ENCODE measurements at regions not wholly inside any gene's neighbourhood (a gene's known extent, or its start where the extent isn't known, plus 50 kb on each side); places are given as distances from the start of the nearest gene placed in this dataset.

DNA sequence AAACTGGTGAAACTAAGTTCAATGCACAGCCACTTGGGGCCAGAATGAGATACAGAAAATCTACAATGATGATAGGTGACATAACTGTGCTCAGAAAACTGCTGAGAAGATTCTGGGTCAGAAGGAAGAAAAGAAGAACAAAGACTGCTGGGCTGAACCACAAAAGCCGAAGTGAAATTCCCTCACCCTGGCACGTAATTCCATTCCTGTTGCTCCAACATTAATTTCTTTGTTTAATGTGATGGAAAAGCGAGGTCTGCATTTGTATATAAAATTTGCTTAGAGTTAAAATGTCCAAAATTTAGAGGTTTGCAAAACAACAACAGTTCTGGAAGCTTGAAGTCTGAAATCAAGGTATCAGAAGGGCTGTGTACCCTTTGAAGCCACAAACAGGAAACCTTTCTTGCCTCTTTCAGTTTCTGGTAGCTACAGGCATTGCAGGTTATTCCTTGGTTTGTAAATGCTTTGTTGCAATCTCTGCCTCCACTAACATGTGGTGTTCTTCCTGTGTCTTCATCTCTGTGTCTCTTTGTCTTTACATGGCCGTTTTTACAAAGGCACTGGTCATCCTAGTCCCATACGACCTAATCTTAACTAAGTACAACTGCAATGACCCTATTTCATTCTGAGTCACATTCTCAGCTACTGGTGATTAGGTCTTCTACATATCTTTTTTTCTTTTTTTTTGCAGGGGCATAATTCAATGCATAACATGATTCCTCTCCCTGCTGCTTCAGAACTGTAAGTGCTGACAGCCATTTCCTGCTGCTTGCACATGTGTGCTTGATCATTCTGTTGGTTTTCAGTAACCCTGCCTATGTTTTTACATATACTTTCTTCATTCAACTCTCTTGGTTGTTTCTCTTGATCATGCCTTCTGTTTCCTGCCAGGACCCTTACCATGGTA is 603.0 kb upstream of the CDH8 start:
- CTCF ChIA-PET, result no interaction called here
- Mint-ChIP-seq H3K9me3 (ENCODE audit: low read depth) (peaks cover 21% of the 10 kb centered on the region), H3K36me3 (no peaks in the 10 kb centered on the region), H3K4me3 (no peak overlapping the region), H3K27ac (no peak overlapping the region), H3K27me3 (no peaks in the 10 kb centered on the region), H3K4me1 (no peaks in the 10 kb centered on the region)
- ATAC-seq, result no peak
- DNase-seq, result no peak

DNA sequence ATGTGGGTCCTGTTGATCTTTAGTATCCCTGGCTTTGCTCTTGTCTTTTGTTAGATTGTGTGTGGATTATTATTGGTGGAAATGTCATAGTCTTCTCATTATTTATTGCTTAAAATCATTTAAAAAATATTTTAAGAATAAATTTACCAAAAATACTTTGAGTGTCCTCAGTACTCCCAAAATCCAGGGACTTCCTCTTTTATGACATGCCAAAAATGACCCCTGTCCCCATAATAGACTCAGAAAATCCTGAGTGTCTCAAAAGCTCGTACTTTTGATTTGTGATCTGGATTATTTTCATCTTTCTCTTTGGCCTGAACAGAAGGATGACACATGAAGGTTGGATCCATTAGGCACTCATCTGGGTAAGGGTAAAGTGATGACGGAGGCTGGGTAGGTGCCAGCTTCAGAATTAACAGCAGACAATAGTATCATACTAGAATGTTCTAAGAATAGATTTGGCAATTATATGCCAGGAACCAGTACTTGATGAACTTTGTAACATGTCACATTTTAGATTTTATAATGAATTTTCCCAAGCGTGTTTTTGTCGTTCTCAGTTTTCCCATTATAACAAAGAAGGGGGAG is 602.2 kb upstream of the CDH8 start:
- no peak for DNase-seq
- Mint-ChIP-seq H3K27ac (no peak overlapping the region), H3K4me3 (no peak overlapping the region), H3K9me3 (ENCODE audit: low read depth) (peaks cover 22% of the 10 kb centered on the region), H3K27me3 (no peaks in the 10 kb centered on the region), H3K4me1 (no peaks in the 10 kb centered on the region), H3K36me3 (no peaks in the 10 kb centered on the region)
- no peak for ATAC-seq
- CTCF ChIA-PET, result no interaction called here

DNA sequence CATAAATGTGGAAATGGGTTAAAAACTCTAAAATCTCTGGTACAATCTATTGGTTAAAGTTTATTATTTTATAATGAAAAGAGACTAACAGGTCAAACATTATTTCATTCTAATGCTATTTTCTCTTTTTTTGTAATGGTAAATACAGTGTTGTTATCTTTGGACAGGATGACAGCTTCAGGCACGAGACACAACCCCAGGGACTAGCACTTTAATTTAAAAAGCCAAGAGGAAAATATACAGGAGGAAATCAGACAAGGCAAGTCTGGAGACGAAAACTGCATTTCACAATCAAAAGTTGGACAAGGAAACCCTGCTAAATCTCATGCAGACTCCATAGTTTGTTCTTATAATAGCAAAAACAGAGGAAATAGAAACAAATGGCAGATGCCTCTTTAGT is 589.1 kb upstream of the CDH8 start:
- no peaks in the 10 kb centered on the region for H3K36me3 Mint-ChIP-seq
- H3K4me1 Mint-ChIP-seq, result no peaks in the 10 kb centered on the region
- no peak for ATAC-seq
- no peak overlapping the region for H3K27ac Mint-ChIP-seq
- H3K9me3 Mint-ChIP-seq (ENCODE audit: low read depth), result peaks cover 5% of the 10 kb centered on the region
- no peak for DNase-seq
- no peaks in the 10 kb centered on the region for H3K27me3 Mint-ChIP-seq
- no peak overlapping the region for H3K4me3 Mint-ChIP-seq
- CTCF ChIA-PET, result no interaction called here

DNA sequence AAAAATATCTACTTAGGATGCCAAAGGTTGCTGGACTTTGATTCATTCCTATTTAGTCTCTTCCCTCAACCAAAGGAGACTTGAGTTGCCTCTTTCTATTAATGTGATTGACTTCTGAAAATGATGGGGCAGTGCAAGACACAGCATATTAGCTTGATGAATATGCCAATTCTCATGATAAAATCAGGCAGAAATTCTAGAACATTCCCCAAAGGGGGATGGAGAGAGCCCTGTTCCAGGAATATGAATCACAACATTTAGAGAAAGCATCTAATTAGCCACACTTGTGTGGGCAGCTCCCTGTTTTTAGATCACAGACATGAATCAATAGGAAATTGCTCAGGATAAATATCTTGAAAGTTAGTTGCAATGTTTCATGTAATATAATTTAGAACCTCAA is 584.0 kb upstream of the CDH8 start:
- Mint-ChIP-seq H3K27me3 (no peaks in the 10 kb centered on the region), H3K4me1 (no peaks in the 10 kb centered on the region), H3K36me3 (no peaks in the 10 kb centered on the region), H3K27ac (no peak overlapping the region), H3K9me3 (ENCODE audit: low read depth) (peaks cover 5% of the 10 kb centered on the region), H3K4me3 (no peak overlapping the region)
- DNase-seq, result no peak
- no peak for ATAC-seq
- CTCF ChIA-PET, result no interaction called here

DNA sequence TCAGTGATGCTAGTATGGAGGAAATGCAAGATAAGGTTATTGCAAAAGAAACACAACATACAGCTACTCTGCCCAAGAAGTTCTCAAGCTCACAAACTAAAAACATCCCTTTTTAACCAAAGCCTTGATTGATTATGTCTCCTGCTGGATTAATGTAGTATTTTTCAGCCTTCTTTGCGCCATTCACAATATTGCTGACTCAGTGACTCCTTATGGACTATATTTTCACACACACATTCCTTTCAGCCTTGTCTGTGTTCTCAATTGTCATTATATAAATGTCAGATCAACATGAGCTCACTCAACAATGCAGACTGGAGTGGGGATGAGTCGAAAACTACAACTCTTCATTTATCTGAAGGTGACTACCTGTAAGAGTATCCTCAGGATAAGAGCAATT is 579.3 kb upstream of the CDH8 start:
- no peak overlapping the region for H3K4me3 Mint-ChIP-seq
- H3K27ac Mint-ChIP-seq, result no peak overlapping the region
- no peak for ATAC-seq
- CTCF ChIA-PET, result no interaction called here
- H3K27me3 Mint-ChIP-seq, result no peaks in the 10 kb centered on the region
- H3K9me3 Mint-ChIP-seq (ENCODE audit: low read depth), result peaks cover 13% of the 10 kb centered on the region
- no peak for DNase-seq
- H3K36me3 Mint-ChIP-seq, result no peaks in the 10 kb centered on the region
- no peaks in the 10 kb centered on the region for H3K4me1 Mint-ChIP-seq

DNA sequence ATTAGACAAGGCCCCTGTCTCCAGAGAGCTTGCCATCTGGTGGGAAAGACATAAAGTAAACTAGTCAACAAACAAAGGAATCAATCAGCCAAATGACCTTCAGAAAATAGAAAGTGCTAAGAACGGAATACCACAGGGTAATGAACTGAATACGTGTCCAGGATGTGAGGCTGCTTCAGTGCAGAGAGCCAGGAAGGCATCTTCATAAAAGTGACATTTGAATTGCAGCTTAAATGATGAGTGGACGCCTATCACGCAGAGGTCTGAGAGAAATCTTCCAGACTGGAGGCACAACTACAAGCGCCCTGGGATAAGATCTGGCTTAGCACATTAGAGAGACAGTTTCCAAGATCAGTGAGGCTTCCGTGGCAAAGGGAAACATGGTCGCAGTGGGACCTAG is 574.1 kb upstream of the CDH8 start:
- Mint-ChIP-seq H3K4me3 (no peak overlapping the region), H3K9me3 (ENCODE audit: low read depth) (peaks cover 16% of the 10 kb centered on the region), H3K36me3 (no peaks in the 10 kb centered on the region), H3K4me1 (no peaks in the 10 kb centered on the region), H3K27ac (no peak overlapping the region), H3K27me3 (no peaks in the 10 kb centered on the region)
- CTCF ChIA-PET, result no interaction called here
- no peak for ATAC-seq
- no peak for DNase-seq

DNA sequence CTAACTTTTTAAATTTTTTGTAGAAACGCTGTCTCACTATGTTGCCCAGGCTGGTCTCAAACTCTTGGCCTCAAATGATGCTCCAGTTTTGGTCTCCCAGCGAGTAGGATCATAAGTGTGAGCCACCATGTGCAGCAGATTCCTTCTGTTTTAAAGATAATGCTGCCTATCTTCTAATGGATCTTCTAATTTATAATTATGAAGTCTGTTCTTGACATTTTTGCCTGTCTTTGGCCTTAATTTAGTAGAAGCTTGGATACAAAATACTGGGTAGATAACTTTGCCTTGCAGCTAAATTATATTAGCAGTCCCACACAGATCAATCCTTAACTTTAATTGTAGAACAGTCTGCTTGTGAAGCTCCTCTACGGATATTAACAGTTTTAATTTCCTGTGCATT is 566.6 kb upstream of the CDH8 start:
- peaks cover 27% of the 10 kb centered on the region for H3K9me3 Mint-ChIP-seq (ENCODE audit: low read depth)
- no peaks in the 10 kb centered on the region for H3K36me3 Mint-ChIP-seq
- CTCF ChIA-PET, result no interaction called here
- no peaks in the 10 kb centered on the region for H3K27me3 Mint-ChIP-seq
- H3K4me1 Mint-ChIP-seq, result no peaks in the 10 kb centered on the region
- no peak overlapping the region for H3K27ac Mint-ChIP-seq
- ATAC-seq (no peak), DNase-seq (no peak)
- no peak overlapping the region for H3K4me3 Mint-ChIP-seq

- H3K27ac Mint-ChIP-seq, result no peak overlapping the region
- no peaks in the 10 kb centered on the region for H3K27me3 Mint-ChIP-seq
- DNase-seq (no peak), ATAC-seq (no peak)
- CTCF ChIA-PET, result no interaction called here
- H3K36me3 Mint-ChIP-seq, result no peaks in the 10 kb centered on the region
- no peaks in the 10 kb centered on the region for H3K4me1 Mint-ChIP-seq
- peaks cover 26% of the 10 kb centered on the region for H3K9me3 Mint-ChIP-seq (ENCODE audit: low read depth)
- no peak overlapping the region for H3K4me3 Mint-ChIP-seq
Observed at GRCh38 chr16:62597875-62598274, 561.6 kb upstream of the CDH8 start.

GRCh38 chr16:62596584-62596983 is 560.3 kb upstream of the CDH8 start:
- Mint-ChIP-seq H3K27me3 (no peaks in the 10 kb centered on the region), H3K9me3 (ENCODE audit: low read depth) (peaks cover 22% of the 10 kb centered on the region), H3K4me1 (no peaks in the 10 kb centered on the region), H3K27ac (no peak overlapping the region), H3K4me3 (no peak overlapping the region), H3K36me3 (no peaks in the 10 kb centered on the region)
- DNase-seq (no peak), ATAC-seq (no peak)
- CTCF ChIA-PET, result no interaction called here

DNA sequence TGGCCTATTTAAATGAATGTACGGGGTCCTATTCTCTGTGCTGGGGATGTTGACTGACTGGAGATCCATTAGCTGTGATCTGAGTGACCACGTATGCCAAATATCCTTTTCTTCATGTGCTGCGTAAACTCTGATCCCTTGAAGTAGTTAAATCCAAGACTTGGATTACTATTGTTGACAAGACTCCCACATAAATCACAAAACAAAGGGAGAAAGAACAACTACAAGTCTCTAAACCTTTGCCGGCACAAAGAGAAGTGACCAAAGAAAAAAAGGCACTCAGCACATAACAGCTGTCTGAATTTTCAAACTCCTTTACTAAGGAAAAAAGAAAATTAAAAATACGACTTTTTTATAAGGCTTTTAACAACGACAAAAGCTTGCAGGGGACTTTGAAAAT is 559.9 kb upstream of the CDH8 start:
- H3K27ac Mint-ChIP-seq, result no peak overlapping the region

DNA sequence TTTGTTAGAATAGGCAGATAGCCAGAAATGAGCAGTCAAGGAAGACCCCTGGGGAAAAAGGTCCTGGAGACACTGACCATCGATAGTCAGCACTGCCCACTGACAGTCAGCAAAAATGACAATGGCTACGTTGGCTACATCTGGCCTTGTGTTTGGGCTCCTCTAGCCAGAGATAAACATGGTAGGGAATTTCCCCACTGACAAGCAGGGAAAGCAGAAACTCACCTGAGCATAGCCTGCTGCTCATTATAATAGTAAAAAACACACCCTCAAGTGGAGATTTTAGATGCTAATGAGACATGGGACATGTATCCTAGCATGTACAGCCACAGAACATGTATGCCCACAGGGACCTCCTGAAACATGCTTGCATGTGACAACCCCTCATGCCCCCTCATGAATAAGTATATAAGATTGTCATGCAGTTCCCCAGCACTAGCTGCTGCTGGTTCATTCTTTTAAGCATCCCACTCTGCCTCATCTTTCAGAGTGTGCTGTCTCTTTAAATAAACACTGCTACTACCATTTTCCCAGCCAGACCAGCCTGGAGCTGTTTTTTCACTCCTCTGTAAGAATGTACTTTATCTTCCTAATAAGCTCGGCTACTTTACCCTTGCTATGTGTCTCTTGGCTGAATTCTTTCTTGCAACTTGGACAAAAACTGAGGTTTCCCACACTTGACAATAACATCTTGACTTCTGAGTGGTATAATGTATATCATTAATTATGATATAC is 550.1 kb upstream of the CDH8 start:
- Mint-ChIP-seq H3K4me3 (no peak overlapping the region), H3K27ac (no peak overlapping the region)
- CTCF ChIA-PET, result no interaction called here

More for the DNA sequence above, 559.9 kb upstream of the CDH8 start:
- DNase-seq (no peak), ATAC-seq (no peak)
- Mint-ChIP-seq H3K9me3 (ENCODE audit: low read depth) (peaks cover 18% of the 10 kb centered on the region), H3K27me3 (no peaks in the 10 kb centered on the region), H3K36me3 (no peaks in the 10 kb centered on the region), H3K4me3 (no peak overlapping the region), H3K4me1 (no peaks in the 10 kb centered on the region)
- CTCF ChIA-PET, result no interaction called here

DNA sequence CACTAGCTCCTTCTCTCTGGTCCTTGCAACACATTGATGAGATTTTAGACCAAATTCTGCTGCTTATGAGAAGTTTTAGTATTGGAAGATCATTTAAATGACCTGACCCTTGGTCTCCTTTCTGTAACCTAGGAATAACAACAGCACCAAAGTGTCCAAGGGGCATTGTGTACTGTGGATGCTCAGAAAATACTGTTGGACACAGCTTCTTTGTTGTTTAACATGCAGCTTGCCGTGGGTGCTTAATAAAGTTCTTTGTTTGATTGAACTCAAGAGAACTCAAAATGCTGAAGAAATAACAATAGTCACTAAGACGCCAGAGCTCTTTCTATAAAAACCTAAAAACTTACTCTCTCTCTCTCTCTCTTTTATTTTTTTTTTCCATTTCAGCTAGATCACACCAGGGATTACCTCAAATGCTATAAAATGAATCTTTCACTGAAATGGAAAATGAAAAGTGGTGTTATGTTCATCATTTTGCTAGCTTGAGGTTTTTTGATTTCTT is 548.9 kb upstream of the CDH8 start:
- CTCF ChIA-PET, result no interaction called here
- Mint-ChIP-seq H3K27ac (no peak overlapping the region), H3K27me3 (no peaks in the 10 kb centered on the region), H3K4me3 (no peak overlapping the region), H3K9me3 (ENCODE audit: low read depth) (peaks cover 27% of the 10 kb centered on the region), H3K4me1 (no peaks in the 10 kb centered on the region), H3K36me3 (no peaks in the 10 kb centered on the region)
- ATAC-seq (no peak), DNase-seq (no peak)

More for the DNA sequence above, 550.1 kb upstream of the CDH8 start:
- no peak for DNase-seq
- Mint-ChIP-seq H3K4me1 (no peaks in the 10 kb centered on the region), H3K36me3 (no peaks in the 10 kb centered on the region), H3K9me3 (ENCODE audit: low read depth) (peaks cover 27% of the 10 kb centered on the region), H3K27me3 (no peaks in the 10 kb centered on the region)
- no peak for ATAC-seq

- CTCF ChIA-PET, result no interaction called here
- no peak overlapping the region for H3K27ac Mint-ChIP-seq
- no peaks in the 10 kb centered on the region for H3K4me1 Mint-ChIP-seq
- H3K27me3 Mint-ChIP-seq, result no peaks in the 10 kb centered on the region
- DNase-seq (no peak), ATAC-seq (no peak)
- no peaks in the 10 kb centered on the region for H3K36me3 Mint-ChIP-seq
- peaks cover 23% of the 10 kb centered on the region for H3K9me3 Mint-ChIP-seq (ENCODE audit: low read depth)
- H3K4me3 Mint-ChIP-seq, result no peak overlapping the region
Observed at GRCh38 chr16:62583414-62583813, 547.2 kb upstream of the CDH8 start.

- H3K4me3 Mint-ChIP-seq, result no peak overlapping the region
- H3K27me3 Mint-ChIP-seq, result no peaks in the 10 kb centered on the region
- ATAC-seq, result no peak
- no peak overlapping the region for H3K27ac Mint-ChIP-seq
- H3K36me3 Mint-ChIP-seq, result no peaks in the 10 kb centered on the region
- H3K9me3 Mint-ChIP-seq (ENCODE audit: low read depth), result peaks cover 9% of the 10 kb centered on the region
- DNase-seq, result no peak
- no peaks in the 10 kb centered on the region for H3K4me1 Mint-ChIP-seq
- CTCF ChIA-PET, result no interaction called here
Observed at GRCh38 chr16:62573466-62573865, 537.2 kb upstream of the CDH8 start.
